NB4 (cell line): ENCODE measurements at regions not wholly inside any gene's neighbourhood (a gene's known extent, or its start where the extent isn't known, plus 50 kb on each side); places are given as distances from the start of the nearest gene placed in this dataset.
"Not testable (repeated sequence)": the region's sequence is repeated elsewhere in the genome, so short reads cannot be mapped to it uniquely, and the experiment has no call there.

Experiments used
- DNase-seq: peaks from one replicate; pipeline ENCODE4 v3.0.0; 2010; ENCODE audit warnings: low read depth
- H3K4me3 ChIP-seq: one replicate; pipeline ENCODE4 v1.5.1; 2011; ENCODE audit warnings: mild to moderate bottlenecking, low read depth, low read length, moderate library complexity
- CTCF ChIP-seq: IDR thresholded peaks from one replicate; pipeline ENCODE4 v1.5.1; 2012; ENCODE audit warnings: low read depth, low read length
- MYC ChIP-seq: IDR thresholded peaks from 2 replicates; pipeline ENCODE4 v1.6.1; 2011; ENCODE audit warnings: low read depth, low read length
- POLR2A ChIP-seq: IDR thresholded peaks from 2 replicates; pipeline ENCODE4 v1.6.1; 2011; ENCODE audit warnings: mild to moderate bottlenecking; ENCODE audit not compliant: insufficient read length; ENCODE audit errors: extremely low read depth
- TF ChIP-seq, protein P1 (sequence below): IDR thresholded peaks from 2 replicates; pipeline ENCODE4 v1.6.1; 2011; ENCODE audit warnings: low read depth, low read length

DNA sequence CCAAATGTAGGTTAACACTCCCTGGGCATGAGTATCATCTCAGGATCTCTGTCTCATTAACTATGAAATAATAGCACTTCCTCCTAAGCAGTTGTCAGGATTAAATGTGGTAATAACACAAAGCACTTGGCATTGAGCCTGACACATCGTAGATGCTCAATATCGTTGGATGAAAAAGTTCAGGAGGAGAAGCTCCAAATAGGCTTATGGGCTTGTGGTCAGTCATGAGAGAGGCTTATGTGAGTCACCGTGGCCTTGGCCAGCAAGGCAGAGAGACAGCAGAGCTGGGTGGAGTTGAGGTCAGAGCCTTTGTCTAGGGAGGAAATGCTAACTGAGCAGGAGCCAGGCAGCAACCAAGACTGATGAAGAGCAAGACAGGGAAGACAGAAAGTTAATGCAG lies 68.3 kb upstream of the PPM1B start:
- DNase-seq, result peak; percentile 93

GRCh38 chr2:44101246-44101645 lies 67.4 kb upstream of the PPM1B start:
- DNase-seq, result no peak
- TF ChIP-seq, protein P1, sequence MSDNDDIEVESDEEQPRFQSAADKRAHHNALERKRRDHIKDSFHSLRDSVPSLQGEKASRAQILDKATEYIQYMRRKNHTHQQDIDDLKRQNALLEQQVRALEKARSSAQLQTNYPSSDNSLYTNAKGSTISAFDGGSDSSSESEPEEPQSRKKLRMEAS, result no peak
- no peak for TF ChIP-seq MYC
- no peak for TF ChIP-seq POLR2A
- TF ChIP-seq CTCF, result no peak
- no peak overlapping the region for H3K4me3 ChIP-seq

More for the DNA sequence above, 68.3 kb upstream of the PPM1B start:
- TF ChIP-seq MYC (no peak), POLR2A (no peak), CTCF (no peak)
- TF ChIP-seq, protein P1, result 0 out of 2 replicates have a peak, but pooled peaks have one; percentile 16
- H3K4me3 ChIP-seq, result no peak overlapping the region

DNA sequence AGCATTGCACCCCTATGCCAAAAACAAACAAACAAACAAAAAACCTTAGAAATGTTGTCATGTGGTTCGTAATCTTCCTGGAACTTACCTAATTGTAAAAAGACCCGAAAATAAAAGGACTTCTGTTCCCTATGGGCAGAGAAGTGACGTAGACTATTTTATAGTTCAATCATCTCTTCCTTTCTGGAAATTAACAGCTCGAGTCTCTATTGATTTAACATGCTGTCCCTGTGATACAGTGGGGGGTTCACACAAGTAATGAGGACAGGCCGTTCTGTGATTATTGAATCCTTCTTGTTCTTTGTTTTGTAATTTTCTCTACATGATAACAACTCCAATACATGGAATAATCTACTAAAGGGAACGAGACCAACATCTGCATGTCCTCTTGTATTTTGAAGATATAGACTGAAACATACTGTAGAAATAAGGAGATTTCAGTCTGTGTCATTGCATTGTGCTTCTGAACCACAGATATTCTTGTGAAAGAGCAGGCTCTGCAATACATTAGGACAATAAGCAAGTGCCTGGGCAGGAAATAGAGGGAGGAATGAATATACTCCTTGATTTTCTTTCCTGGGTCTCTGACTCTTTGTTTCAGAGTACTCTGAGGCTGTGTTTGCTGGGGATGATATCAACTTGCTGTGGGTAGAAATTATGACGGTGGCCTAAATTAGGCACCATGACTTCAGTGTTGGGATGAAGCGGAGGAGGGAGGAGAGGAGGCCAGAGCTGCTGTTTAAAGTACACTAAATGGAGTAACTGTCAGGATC lies 65.7 kb upstream of the PPM1B start:
- DNase-seq, result peak; percentile 36
- no peak overlapping the region for H3K4me3 ChIP-seq
- TF ChIP-seq, protein P1, result no peak
- TF ChIP-seq CTCF, result no peak
- no peak for TF ChIP-seq MYC
- TF ChIP-seq POLR2A, result no peak

DNA sequence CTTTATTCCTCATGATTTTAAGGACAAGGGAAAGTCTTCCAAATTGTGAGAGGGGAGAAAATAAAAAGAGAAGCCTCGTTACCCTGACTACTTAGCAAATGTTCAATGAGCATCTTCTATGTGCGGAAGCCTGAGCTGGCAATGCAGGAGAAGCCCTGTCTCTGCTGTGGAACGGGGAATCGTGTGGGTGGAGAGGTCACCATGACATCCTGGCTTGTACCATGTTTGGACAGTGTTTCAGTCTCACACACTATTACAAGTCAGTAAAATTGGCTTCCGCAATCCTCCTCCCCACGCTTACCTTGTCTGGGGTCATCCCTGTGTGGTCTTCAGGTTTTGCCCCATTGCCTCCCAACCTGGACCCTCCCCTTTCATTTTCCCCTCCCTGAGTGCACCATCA lies 65.0 kb upstream of the PPM1B start:
- TF ChIP-seq CTCF, result no peak
- TF ChIP-seq POLR2A, result no peak
- no peak for TF ChIP-seq MYC
- TF ChIP-seq, protein P1, result no peak
- DNase-seq, result no peak

DNA sequence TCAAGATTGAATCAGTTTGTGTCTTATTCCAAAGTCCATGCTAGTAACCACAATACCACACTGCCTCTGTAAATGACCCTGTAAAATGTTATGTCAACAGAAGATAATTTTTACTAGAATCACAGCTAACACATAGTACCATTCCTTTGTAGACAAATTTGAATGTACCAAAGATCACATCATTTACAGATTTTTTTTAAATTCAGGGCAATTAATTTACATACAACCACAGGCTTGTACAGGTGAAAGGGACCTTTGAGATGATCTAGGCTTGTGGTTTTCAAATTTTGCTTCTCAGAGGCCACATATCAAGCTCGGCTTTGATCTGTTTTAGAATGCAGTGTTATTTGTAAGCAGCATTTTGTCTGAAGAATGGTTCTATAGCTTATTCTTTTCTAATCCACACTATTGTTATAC lies 63.8 kb upstream of the PPM1B start:
- DNase-seq, result no peak
- TF ChIP-seq CTCF, result no peak
- TF ChIP-seq, protein P1, result no peak
- no peak for TF ChIP-seq POLR2A
- no peak for TF ChIP-seq MYC
- H3K4me3 ChIP-seq, result no peak overlapping the region

More for the DNA sequence above, 65.0 kb upstream of the PPM1B start:
- no peak overlapping the region for H3K4me3 ChIP-seq

DNA sequence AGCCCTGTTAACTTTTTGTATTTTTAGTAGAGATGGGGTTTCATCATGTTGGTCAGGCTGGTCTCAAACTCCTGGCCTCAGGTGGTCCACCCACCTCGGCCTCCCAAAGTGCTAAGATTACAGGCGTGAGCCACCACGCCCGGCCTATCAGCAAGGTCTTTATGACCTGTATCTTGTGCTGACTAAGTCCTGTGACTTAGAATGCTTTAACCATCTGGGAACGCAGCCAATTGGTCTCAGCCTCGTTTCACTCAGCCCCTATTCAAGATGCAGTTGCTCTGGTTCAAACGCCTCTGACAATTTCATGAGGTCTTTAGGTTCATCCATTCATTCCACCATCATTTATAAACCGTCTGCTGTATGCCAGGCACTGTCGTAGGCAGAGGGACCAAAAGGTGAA lies 62.2 kb upstream of the PPM1B start:
- H3K4me3 ChIP-seq, DNase-seq: not testable (repeated sequence)
